ACHN (cell line): ENCODE measurements at regions not wholly inside any gene's neighbourhood (a gene's known extent, or its start where the extent isn't known, plus 50 kb on each side); places are given as distances from the start of the nearest gene placed in this dataset.
"Not testable (repeated sequence)": the region's sequence is repeated elsewhere in the genome, so short reads cannot be mapped to it uniquely, and the experiment has no call there.

ENCODE experiments used
- DNase-seq: peaks from one replicate; pipeline ENCODE4 v3.0.0-alpha.2; 2015
- in situ Hi-C: cut with HindIII; loops from 2 replicates; pipeline ENCODE4 v1.10.0; 2017; ENCODE audit warnings: low sequenced_read_pairs, low pct_ligation_motif_present, low pct_unique_long_range_greater_than_20kb

- no peak for DNase-seq
These were observed 239.9 kb downstream of the ADRA2A start for GRCh38 chr10:111316722-111317212.

GRCh38 chr10:111319866-111320265 is 243.0 kb downstream of the ADRA2A start:
- in situ Hi-C loops, result no loop called here
- DNase-seq, result no peak

More at GRCh38 chr10:111316722-111317212, 239.9 kb downstream of the ADRA2A start:
- in situ Hi-C loops, result no loop called here

DNA sequence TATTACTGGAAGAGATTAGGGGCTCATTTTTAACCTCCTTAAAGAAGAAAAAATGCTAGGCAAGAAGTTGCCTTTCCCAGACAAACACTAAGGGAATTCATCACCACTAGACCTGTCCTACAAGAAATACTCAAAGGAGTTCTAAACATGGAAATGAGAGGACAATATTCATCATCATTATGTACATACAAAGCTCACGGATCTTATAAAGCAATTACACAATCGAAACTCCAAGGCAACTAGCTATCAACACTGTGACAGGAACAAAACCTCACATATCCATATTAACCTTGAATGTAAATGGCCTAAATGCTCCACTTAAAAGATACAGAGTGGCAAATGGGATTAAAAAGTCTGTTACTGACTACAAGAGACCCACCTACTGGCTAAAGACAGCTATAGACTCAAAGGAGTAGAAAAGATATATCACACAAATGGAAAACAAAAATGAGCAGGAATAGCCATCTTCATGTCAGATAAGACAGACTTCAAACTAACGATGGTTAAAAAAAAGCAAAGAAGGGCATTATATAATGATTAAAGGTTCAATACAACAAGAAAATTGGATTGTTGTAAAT is 246.6 kb downstream of the ADRA2A start:
- peak; percentile 15 for DNase-seq
- in situ Hi-C loops, result no loop called here

- in situ Hi-C loops, DNase-seq: not testable (repeated sequence)
These were observed 255.3 kb downstream of the ADRA2A start for GRCh38 chr10:111332174-111332573.

DNA sequence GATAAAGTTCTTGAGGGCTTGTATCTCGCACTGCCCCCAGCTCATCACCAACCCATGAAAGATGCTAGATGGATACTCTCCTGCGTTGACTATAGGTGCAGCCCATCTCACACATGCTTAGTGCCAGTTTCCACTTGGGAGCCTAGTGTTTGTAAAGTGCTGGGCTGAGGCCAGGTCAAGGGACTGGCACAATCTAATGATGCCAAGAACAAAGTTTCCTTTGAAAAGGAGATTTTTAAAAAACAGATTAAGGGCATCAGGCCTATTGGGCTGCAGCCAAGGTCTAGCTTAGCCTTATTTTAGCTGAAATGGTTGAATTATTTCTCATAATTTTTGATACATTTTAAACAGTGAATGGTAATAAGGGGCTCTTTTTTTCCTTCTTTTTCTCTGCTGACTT is 259.0 kb downstream of the ADRA2A start:
- in situ Hi-C loops, result no loop called here
- DNase-seq, result no peak

DNA sequence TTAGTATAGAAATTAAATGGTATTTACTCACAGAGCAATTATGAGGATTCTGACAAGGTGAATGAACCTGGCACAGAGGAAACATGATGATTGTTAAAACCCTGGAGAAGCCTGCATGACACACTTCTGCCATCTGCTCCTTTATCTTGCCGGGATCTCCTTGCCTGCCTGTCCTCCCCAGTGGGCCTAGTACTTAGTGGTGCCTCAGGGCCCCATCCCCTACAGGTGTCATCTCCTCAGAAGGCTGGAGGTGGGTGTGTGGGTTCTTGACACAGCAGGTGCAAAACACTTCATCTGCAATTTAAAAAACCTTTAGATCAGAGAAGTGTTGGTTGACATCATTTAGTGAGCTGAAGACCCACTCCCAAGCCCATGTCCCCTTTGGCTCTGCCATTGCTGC is 261.2 kb downstream of the ADRA2A start:
- in situ Hi-C loops, result no loop called here

DNA sequence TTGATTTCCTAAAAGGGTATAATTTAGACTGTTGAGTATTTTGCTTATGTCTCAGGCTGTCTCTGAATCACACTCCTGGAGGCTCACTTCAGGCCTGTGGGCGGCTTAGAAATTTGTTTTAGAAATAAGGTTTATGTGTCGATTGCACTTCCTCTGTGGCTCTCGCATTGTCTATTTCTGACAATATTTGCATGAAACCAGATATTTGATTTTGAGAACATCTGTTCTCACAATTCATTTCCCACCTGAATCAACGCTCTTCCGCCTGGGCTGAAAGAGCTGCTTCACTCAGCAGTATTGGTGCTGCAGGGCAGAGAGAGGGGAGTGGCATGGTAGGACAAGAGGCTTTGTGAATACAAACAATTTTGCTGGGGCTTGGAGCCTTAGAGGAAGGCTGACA is 262.0 kb downstream of the ADRA2A start:
- DNase-seq, result no peak
- in situ Hi-C loops, result no loop called here

More for the DNA sequence above, 261.2 kb downstream of the ADRA2A start:
- DNase-seq, result no peak

DNA sequence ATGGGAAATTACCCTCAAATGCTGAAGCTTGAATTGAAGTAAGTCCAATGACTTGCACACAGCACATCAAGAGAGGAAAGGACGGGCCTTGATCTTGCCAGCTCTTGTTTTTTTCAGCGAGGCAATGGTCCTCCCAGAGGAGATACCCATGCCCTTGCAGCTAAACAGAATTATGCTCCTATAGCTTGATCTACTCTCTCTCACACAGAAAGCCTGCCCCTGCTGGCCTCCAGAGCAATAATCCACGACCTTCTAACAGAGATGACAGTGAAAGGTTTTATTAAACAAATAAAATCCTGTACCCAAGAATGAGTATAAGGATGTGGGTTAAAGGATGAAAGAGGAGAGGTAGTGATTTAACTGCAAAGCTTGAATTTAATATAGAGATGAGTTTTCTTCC is 268.0 kb downstream of the ADRA2A start:
- in situ Hi-C loops, result no loop called here
- peak; percentile 24 for DNase-seq

DNA sequence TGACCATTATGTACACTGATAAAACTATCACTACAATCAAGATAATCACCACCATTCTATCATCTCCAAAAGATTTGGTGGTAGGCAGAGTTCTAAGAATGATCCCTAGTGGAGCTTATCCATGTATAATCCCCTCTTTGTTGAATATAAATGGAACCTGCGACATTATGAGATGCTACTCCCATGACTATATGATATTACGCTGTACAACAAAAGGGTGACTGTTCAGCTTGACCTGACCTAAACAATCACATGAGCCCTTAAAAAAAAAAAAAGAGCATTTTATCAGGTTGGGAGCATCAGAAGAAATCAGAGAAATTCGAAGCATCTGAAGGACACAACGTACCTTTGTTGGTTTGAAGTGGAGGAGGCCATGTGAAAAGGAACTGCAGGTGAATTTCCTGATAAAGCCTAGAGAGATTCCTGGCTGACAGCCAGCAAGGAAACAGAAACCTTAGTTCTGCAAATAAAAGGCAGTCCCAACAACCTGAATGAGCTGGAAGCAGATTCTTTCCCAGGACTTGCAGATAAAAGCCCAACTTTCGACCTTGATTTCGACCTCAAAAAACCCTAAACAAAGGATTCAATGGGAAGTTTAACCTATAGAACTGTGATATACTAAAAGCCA is 270.7 kb downstream of the ADRA2A start:
- in situ Hi-C loops, result no loop called here
- DNase-seq, result no peak

DNA sequence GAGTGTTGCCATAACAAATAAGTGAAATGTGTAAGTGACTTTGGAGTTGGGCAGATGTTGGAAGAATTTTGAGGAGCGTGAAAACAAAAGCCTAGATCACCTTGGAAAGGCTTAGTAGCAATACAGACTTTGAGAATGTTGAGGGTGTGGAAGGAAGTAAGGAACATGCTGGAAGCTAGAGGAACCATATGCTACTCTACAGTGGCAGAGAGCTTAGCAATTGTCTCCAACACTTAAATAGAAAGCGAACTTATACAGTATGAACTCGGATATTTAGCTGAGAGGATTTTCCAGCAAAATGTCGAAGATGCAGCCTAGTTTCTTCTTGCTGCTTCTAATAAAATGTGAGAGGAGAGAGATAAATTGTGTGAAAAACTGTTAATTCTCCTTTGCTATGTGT is 271.2 kb downstream of the ADRA2A start:
- no peak for DNase-seq
- in situ Hi-C loops, result no loop called here

DNA sequence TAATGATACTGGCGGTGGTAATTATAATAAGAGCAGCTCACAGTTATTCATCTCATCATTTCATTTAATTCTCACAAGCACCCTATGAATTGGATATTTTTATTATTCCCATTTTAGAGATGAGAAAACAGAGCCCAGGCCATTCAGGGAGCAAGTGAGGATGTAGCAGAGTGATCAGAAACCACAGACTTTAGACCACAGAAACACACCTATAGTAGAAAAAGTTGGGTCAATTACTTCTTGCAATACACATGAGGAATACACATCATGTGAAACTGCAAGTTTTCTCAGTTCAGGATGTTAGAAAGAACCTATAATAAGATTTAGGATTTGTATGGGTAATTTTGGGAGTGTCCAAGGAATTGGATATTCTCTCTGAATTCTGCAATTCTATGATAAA is 278.0 kb downstream of the ADRA2A start:
- no peak for DNase-seq
- in situ Hi-C loops, result no loop called here

DNA sequence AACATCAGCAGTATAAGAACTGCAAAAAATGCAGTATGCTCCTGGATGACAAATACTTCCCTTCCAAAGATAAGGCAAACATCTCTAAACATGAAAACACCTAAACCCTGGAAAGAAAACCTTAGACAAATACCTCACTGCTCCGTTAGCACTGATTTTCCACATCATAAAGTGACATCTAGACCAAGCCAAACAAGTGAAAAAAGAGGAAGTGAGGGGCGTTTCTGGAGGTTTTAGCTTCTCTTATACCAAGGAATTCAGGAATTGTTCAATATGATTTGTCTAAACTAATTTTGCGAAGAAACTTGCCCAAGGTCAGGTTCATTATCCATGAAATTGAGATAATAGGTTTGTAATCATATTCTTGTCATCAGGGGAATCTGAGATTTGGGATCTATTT is 279.7 kb downstream of the ADRA2A start:
- in situ Hi-C loops, result no loop called here
- DNase-seq, result no peak

DNA sequence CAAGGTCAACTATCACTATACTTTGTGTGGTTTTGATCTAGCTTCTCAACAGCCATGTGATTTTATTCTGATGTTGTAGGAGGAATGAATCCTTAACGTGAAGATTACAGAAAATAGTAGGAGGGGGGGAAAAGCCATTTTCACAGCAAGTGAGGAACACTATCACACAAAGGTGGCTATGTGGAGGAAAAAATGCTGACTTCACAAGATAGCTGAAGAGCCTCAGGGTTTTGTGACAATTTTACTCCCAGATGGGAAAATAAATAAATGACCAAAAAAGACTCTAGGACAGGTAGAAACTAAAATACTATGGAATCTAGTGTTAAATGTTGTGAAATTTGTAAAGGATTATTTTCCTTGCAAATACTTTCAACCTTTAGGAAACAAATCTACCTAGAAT is 281.0 kb downstream of the ADRA2A start:
- in situ Hi-C loops, result no loop called here
- DNase-seq, result no peak

- in situ Hi-C loops, result no loop called here
- DNase-seq, result peak; percentile 66
These were observed 283.6 kb downstream of the ADRA2A start for GRCh38 chr10:111360260-111360925.

- in situ Hi-C loops, result no loop called here
- no peak for DNase-seq
These were observed 290.7 kb downstream of the ADRA2A start for GRCh38 chr10:111367531-111367930.

GRCh38 chr10:111370101-111370500 is 293.3 kb downstream of the ADRA2A start:
- in situ Hi-C loops, result no loop called here
- DNase-seq, result no peak

- in situ Hi-C loops, result no loop called here
These were observed 296.9 kb downstream of the ADRA2A start for GRCh38 chr10:111373696-111374095.

GRCh38 chr10:111379534-111380187 is 302.8 kb downstream of the ADRA2A start:
- in situ Hi-C loops, result no loop called here
- DNase-seq, result no peak

More at GRCh38 chr10:111373696-111374095, 296.9 kb downstream of the ADRA2A start:
- no peak for DNase-seq

- in situ Hi-C loops, result no loop called here
- no peak for DNase-seq
These were observed 307.7 kb downstream of the ADRA2A start for GRCh38 chr10:111384556-111384955.
